ENCODE measurements at regions not wholly inside any gene's neighbourhood (a gene's known extent, or its start where the extent isn't known, plus 50 kb on each side); places are given as distances from the start of the nearest gene placed in this dataset.

GRCh38 chrX:27882695-27883094, 74.9 kb downstream of the MAGEB10 start:
- no peak for TF ChIP-seq POLR2A (IDR thresholded peaks at IDR 0.05; ENCODE audit: low read depth, low read length)
- TF ChIP-seq POLR2AphosphoS5 (IDR thresholded peaks at IDR 0.05; ENCODE audit: low read depth, low read length): no peak
- no peak for TF ChIP-seq TAF1 (IDR thresholded peaks at IDR 0.05; ENCODE audit: low read depth, low read length)
- no peak for TF ChIP-seq SPI1 (IDR thresholded peaks at IDR 0.05; ENCODE audit: low read depth, low read length)
- no peak for TF ChIP-seq PAX5 (IDR thresholded peaks at IDR 0.05; ENCODE audit: insufficient read depth, low read length, severe bottlenecking)
